Ovary (tissue), 7 donors: ENCODE measurements at regions not wholly inside any gene's neighbourhood (a gene's known extent, or its start where the extent isn't known, plus 50 kb on each side); places are given as distances from the start of the nearest gene placed in this dataset.

Source experiments
- DNase-seq, 5 donors: peaks; one replicate each; pipeline ENCODE4 v3.0.0-alpha.2; 2019 to 2020
- H3K27ac ChIP-seq, 2 donors: fragments of 200-600 bp; one replicate each; pipeline versions ENCODE4 v1.5.1 to v1.8.0; 2019 to 2022
- H3K27me3 ChIP-seq: fragments of 200-600 bp; one replicate; pipeline ENCODE4 v1.8.0; 2022
- H3K36me3 ChIP-seq: fragments of 200-600 bp; sonication (generic); one replicate; pipeline ENCODE4 v1.5.1; 2019
- H3K4me1 ChIP-seq: one replicate; pipeline ENCODE4 v1.8.1; 2013; ENCODE audit warnings: mild to moderate bottlenecking, moderate library complexity; ENCODE audit not compliant: insufficient read depth
- H3K4me3 ChIP-seq: fragments of 200-600 bp; sonication (generic); one replicate; pipeline ENCODE4 v1.5.1; 2017
- H3K9me3 ChIP-seq, 2 donors: fragments of 200-600 bp in 1 of 2; sonication (generic) in 1 of 2; one replicate each; pipeline versions ENCODE4 v1.5.1 to v1.8.1; 2013 to 2019; ENCODE audit warnings: mild to moderate bottlenecking in 1 of 2, moderate library complexity in 1 of 2
- CTCF ChIP-seq, 3 donors: fragments of 450-650 bp in 2 of 3; fragments of 200-600 bp in 1 of 3; IDR thresholded peaks; one replicate each; pipeline versions ENCODE4 v1.5.1 to v1.8.0; 2016 to 2022; ENCODE audit warnings: antibody characterized with exemption in 3 of 3, mild to moderate bottlenecking in 1 of 3
- EP300 ChIP-seq: sonication (generic); formaldehyde crosslinking; IDR thresholded peaks from one replicate; pipeline ENCODE4 v1.6.1; 2017; ENCODE audit warnings: antibody characterized with exemption
- POLR2A ChIP-seq: fragments of 450-650 bp; IDR thresholded peaks from one replicate; pipeline ENCODE4 v1.6.1; 2017; ENCODE audit warnings: antibody characterized with exemption, mild to moderate bottlenecking, moderate library complexity
- WGBS, 3 donors: extraction: QIAGEN DNeasy Blood & Tissue Kit in 1 of 3; methylation state at CpG; one replicate each; pipeline versions ENCODE4 v1.1.5 to v1.1.7; 2013 to 2017; 5-methylcytosine and 5-hydroxymethylcytosine counted together
- intact Hi-C, 4 donors: fragments of 100-400 bp; cut with DNase I; formaldehyde crosslinking; loops; one replicate each; pipeline versions ENCODE4 v1.11.0 to v1.15.1; 2022 to 2023
- donor health status: DM: no; HTN: no; CAD: no; lungs with moderate emphysema.
- donor health status: DM: no; HTN: no; CAD: no.
- donor health status: Bipolar disorder and iron deficiency.
- donor health status: DM: no; HTN: no; CAD: no.
- donor health status: DM: yes; HTN: yes; CAD: no.

DNA sequence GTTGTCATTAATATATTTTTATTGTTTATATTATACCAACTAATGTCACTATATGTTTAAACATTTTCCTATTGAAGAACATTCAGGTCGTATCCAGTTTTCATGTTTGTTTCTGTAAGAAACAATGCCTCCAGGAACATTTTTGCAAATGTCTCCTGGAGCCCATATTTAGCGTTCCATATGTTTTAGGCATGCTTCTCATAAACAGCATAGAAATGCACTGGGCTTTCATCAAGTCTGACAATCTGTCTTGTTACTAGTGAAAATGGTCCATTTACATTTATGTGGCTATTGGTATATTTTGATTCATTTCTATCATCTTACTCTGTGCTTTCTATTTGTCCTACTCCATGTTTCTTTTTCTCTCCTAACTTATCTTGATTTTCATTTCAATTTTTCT lies 431.7 kb downstream of the TFAP2A start:
- DNase-seq = no peak
- Histone ChIP-seq H3K9me3 (no peaks in the 10 kb centered on the region), H3K27ac (no peak overlapping the region), H3K27me3 (no peaks in the 10 kb centered on the region), H3K36me3 (no peaks in the 10 kb centered on the region), H3K4me3 (no peak overlapping the region), H3K4me1 (no peaks in the 10 kb centered on the region)
- 83 to 89% (median 87%) methylated on average over 2 of the region's 2 CpGs for WGBS, 3 donors
- intact Hi-C loops = no loop called here
- TF ChIP-seq EP300 = no peak
- no peak for TF ChIP-seq CTCF (IDR thresholded peaks at IDR 0.05)
- no peak for TF ChIP-seq POLR2A

GRCh38 chr6:9982215-9982614 lies 432.7 kb downstream of the TFAP2A start:
- intact Hi-C loops = no loop called here
- H3K27ac ChIP-seq = no peak overlapping the region
- no peaks in the 10 kb centered on the region for H3K27me3 ChIP-seq
- H3K4me1 ChIP-seq = no peaks in the 10 kb centered on the region
- WGBS, 3 donors = 62 to 77% (median 66%) methylated on average over 5 of the region's 5 CpGs
- no peaks in the 10 kb centered on the region for H3K36me3 ChIP-seq
- H3K4me3 ChIP-seq = no peak overlapping the region
- no peak for DNase-seq
- no peaks in the 10 kb centered on the region for H3K9me3 ChIP-seq
- TF ChIP-seq POLR2A (no peak), EP300 (no peak), CTCF (IDR thresholded peaks at IDR 0.05) (no peak)

- H3K27me3 ChIP-seq = no peaks in the 10 kb centered on the region
- no peak for TF ChIP-seq POLR2A
- no peak for TF ChIP-seq EP300
- TF ChIP-seq CTCF (IDR thresholded peaks at IDR 0.05) = no peak
- no peak overlapping the region for H3K4me3 ChIP-seq
- intact Hi-C loops = no loop called here
- no peaks in the 10 kb centered on the region for H3K36me3 ChIP-seq
- H3K9me3 ChIP-seq = no peaks in the 10 kb centered on the region
- H3K27ac ChIP-seq = no peak overlapping the region
- DNase-seq = no peak
- 84 to 93% (median 85%) methylated on average over 5 of the region's 5 CpGs for WGBS, 3 donors
- H3K4me1 ChIP-seq = no peaks in the 10 kb centered on the region
Observed at GRCh38 chr6:9979996-9980395, 434.9 kb downstream of the TFAP2A start.

GRCh38 chr6:9978480-9978879 lies 436.4 kb downstream of the TFAP2A start:
- Histone ChIP-seq H3K4me3 (no peak overlapping the region), H3K9me3 (no peaks in the 10 kb centered on the region), H3K4me1 (no peaks in the 10 kb centered on the region), H3K27me3 (no peaks in the 10 kb centered on the region), H3K36me3 (no peaks in the 10 kb centered on the region), H3K27ac (no peak overlapping the region)
- no peak for TF ChIP-seq POLR2A
- 81 to 84% (median 83%) methylated on average over 6 of the region's 6 CpGs for WGBS, 3 donors
- intact Hi-C loops = no loop called here
- no peak for DNase-seq

DNA sequence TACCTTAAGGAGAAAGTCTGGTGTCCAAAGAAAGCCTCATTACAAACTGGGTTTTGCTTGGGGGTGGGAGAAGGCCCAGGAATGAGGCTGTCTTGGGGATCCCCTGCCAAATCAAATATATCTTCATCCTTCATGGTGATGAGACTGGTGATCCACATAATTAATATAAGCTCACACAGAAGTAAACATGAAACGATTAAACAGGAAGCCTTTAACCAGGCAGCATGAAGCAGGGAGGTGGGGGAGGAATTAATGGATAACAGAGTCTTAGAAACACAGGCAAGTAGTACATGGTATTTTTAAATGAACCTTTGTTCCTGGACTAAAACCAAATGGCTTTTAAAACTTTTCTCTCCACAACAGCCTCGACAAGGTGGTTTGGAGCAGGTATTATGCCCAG lies 437.5 kb downstream of the TFAP2A start:
- WGBS, 3 donors = 1 to 7% (median 2%) methylated on average over 2 of the region's 2 CpGs
- no peak overlapping the region for H3K4me3 ChIP-seq
- intact Hi-C loops = no loop called here
- no peak overlapping the region for H3K27ac ChIP-seq
- no peaks in the 10 kb centered on the region for H3K9me3 ChIP-seq
- no peak for DNase-seq
- no peaks in the 10 kb centered on the region for H3K36me3 ChIP-seq
- H3K4me1 ChIP-seq = no peaks in the 10 kb centered on the region
- TF ChIP-seq POLR2A (no peak), EP300 (no peak), CTCF (IDR thresholded peaks at IDR 0.05) (no peak)
- no peaks in the 10 kb centered on the region for H3K27me3 ChIP-seq
